ENCODE measurements at regions not wholly inside any gene's neighbourhood (a gene's known extent, or its start where the extent isn't known, plus 50 kb on each side); places are given as distances from the start of the nearest gene placed in this dataset.

GRCh38 chr20:58133020-58133808, 95.2 kb downstream of the ANKRD60 start:
- FAIRE-seq, result no peak
- DNase-seq (ENCODE audit: insufficient read length, low spot score), result no peak
- TF ChIP-seq POLR2A (IDR thresholded peaks at IDR 0.05; ENCODE audit: low read depth, low read length), result no peak

GRCh38 chr20:58131551-58132142, 96.8 kb downstream of the ANKRD60 start:
- no peak for TF ChIP-seq POLR2A (IDR thresholded peaks at IDR 0.05; ENCODE audit: low read depth, low read length)

GRCh38 chr20:58131151-58131550, 97.3 kb downstream of the ANKRD60 start:
- FAIRE-seq, result no peak
- DNase-seq (ENCODE audit: insufficient read length, low spot score), result no peak
- no peak for TF ChIP-seq POLR2A (IDR thresholded peaks at IDR 0.05; ENCODE audit: low read depth, low read length)

More at GRCh38 chr20:58131551-58132142, 96.8 kb downstream of the ANKRD60 start:
- peak; percentile 53 for DNase-seq (ENCODE audit: insufficient read length, low spot score)
- peak; percentile 15 for FAIRE-seq

- DNase-seq (ENCODE audit: insufficient read length, low spot score) (no peak), FAIRE-seq (no peak)
- TF ChIP-seq POLR2A (IDR thresholded peaks at IDR 0.05; ENCODE audit: low read depth, low read length), result no peak
Measured at GRCh38 chr20:58130581-58130980, 97.9 kb downstream of the ANKRD60 start.

GRCh38 chr20:58130156-58130555, 98.3 kb downstream of the ANKRD60 start:
- DNase-seq (ENCODE audit: insufficient read length, low spot score) (no peak), FAIRE-seq (no peak)
- TF ChIP-seq POLR2A (IDR thresholded peaks at IDR 0.05; ENCODE audit: low read depth, low read length), result no peak

GRCh38 chr20:58129721-58130151, 98.7 kb downstream of the ANKRD60 start:
- FAIRE-seq, result no peak
- DNase-seq (ENCODE audit: insufficient read length, low spot score), result no peak
- TF ChIP-seq POLR2A (IDR thresholded peaks at IDR 0.05; ENCODE audit: low read depth, low read length), result no peak

- DNase-seq (ENCODE audit: insufficient read length, low spot score), result no peak
- no peak for TF ChIP-seq POLR2A (IDR thresholded peaks at IDR 0.05; ENCODE audit: low read depth, low read length)
- FAIRE-seq, result no peak
Measured at GRCh38 chr20:58128635-58129625, 99.5 kb downstream of the ANKRD60 start.

- DNase-seq (ENCODE audit: insufficient read length, low spot score), result peak; percentile 72
- peak; percentile 93 for FAIRE-seq
- no peak for TF ChIP-seq POLR2A (IDR thresholded peaks at IDR 0.05; ENCODE audit: low read depth, low read length)
Measured at GRCh38 chr20:58127701-58128111, 100.7 kb downstream of the ANKRD60 start.

GRCh38 chr20:58125726-58126125, 102.7 kb downstream of the ANKRD60 start:
- no peak for DNase-seq (ENCODE audit: insufficient read length, low spot score)
- no peak for TF ChIP-seq POLR2A (IDR thresholded peaks at IDR 0.05; ENCODE audit: low read depth, low read length)
- FAIRE-seq, result no peak

- no peak for FAIRE-seq
- no peak for TF ChIP-seq POLR2A (IDR thresholded peaks at IDR 0.05; ENCODE audit: low read depth, low read length)
Measured at GRCh38 chr20:58117944-58118343, 110.5 kb downstream of the ANKRD60 start.

GRCh38 chr20:58116505-58116904, 111.9 kb downstream of the ANKRD60 start:
- no peak for TF ChIP-seq POLR2A (IDR thresholded peaks at IDR 0.05; ENCODE audit: low read depth, low read length)
- DNase-seq (ENCODE audit: insufficient read length, low spot score) (no peak), FAIRE-seq (no peak)

More at GRCh38 chr20:58117944-58118343, 110.5 kb downstream of the ANKRD60 start:
- no peak for DNase-seq (ENCODE audit: insufficient read length, low spot score)

- no peak for TF ChIP-seq POLR2A (IDR thresholded peaks at IDR 0.05; ENCODE audit: low read depth, low read length)
- FAIRE-seq (no peak), DNase-seq (ENCODE audit: insufficient read length, low spot score) (no peak)
Measured at GRCh38 chr20:58113716-58114115, 114.7 kb downstream of the ANKRD60 start.

GRCh38 chr20:58112017-58112781, 116.3 kb downstream of the ANKRD60 start:
- DNase-seq (ENCODE audit: insufficient read length, low spot score), result peak; percentile 59
- TF ChIP-seq POLR2A (IDR thresholded peaks at IDR 0.05; ENCODE audit: low read depth, low read length), result no peak
- peak; percentile 58 for FAIRE-seq

Measured in H54 (cell line).